ENCODE measurements at regions not wholly inside any gene's neighbourhood (a gene's known extent, or its start where the extent isn't known, plus 50 kb on each side); places are given as distances from the start of the nearest gene placed in this dataset.

DNA sequence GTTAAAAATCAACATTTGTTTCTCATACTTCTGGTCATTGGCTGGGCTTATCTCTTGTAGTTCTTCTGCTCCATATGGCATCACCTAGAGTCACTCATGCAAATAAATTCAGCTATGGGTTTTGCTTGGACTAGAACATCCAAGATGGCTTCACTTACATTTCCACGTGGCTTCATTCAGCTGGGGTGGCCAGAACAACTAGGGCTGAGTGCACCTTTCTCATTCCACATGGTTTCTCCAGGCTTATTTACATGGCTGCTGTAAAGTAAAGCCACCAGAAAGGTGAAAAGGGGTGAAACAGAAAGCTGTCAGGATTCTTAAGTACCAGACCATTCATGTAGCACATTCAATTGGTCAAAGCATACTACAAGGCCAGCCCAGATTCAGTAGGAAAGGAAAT is 151.1 kb upstream of the BMP2 start:
- no peaks in the 10 kb centered on the region for H3K27me3 ChIP-seq
- no peak overlapping the region for H3K27ac ChIP-seq
- no peaks in the 10 kb centered on the region for H3K4me1 ChIP-seq
- no peaks in the 10 kb centered on the region for H3K36me3 ChIP-seq
- H3K9me3 ChIP-seq, result no peaks in the 10 kb centered on the region
- H3K4me3 ChIP-seq, result no peak overlapping the region
- intact Hi-C loops (cut with DNase I), result no loop called here
- ATAC-seq, result no peak
- TF ChIP-seq CTCF (IDR thresholded peaks at IDR 0.05), result no peak
- no peak for DNase-seq

DNA sequence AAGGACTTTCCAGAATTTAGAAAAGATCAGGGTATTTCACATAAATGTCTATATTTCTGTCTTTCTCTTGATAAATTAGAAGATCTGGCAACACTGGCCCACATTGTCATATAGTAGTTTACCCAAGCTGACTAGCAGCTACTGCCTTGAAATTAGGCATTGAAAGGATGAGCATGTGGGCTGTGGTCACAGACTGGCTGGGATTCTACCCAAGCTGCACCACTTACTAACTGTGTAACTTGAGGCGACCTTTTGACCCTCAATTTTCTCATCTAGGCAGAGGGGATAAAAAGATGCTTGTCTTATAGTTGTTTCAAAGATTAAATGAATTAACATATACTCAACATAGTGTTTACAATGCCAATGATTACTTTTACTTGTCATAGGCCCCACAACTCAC is 152.7 kb upstream of the BMP2 start:
- DNase-seq (no peak), ATAC-seq (no peak)
- H3K36me3 ChIP-seq, result no peaks in the 10 kb centered on the region
- TF ChIP-seq CTCF (IDR thresholded peaks at IDR 0.05), result no peak
- H3K27ac ChIP-seq, result no peak overlapping the region
- intact Hi-C loops (cut with DNase I), result no loop called here
- no peaks in the 10 kb centered on the region for H3K9me3 ChIP-seq
- no peaks in the 10 kb centered on the region for H3K4me1 ChIP-seq
- no peak overlapping the region for H3K4me3 ChIP-seq
- no peaks in the 10 kb centered on the region for H3K27me3 ChIP-seq

- Histone ChIP-seq H3K27ac (no peak overlapping the region), H3K9me3 (no peaks in the 10 kb centered on the region), H3K36me3 (no peaks in the 10 kb centered on the region), H3K4me1 (no peaks in the 10 kb centered on the region), H3K27me3 (no peaks in the 10 kb centered on the region), H3K4me3 (no peak overlapping the region)
- ATAC-seq, result no peak
- no peak for DNase-seq
- no peak for TF ChIP-seq CTCF (IDR thresholded peaks at IDR 0.05)
- intact Hi-C loops (cut with DNase I), result no loop called here
Observed at GRCh38 chr20:6613280-6613861, 154.1 kb upstream of the BMP2 start.

GRCh38 chr20:6612606-6612923 is 154.9 kb upstream of the BMP2 start:
- ATAC-seq, result no peak
- H3K36me3 ChIP-seq, result no peaks in the 10 kb centered on the region
- no peak overlapping the region for H3K4me3 ChIP-seq
- intact Hi-C loops (cut with DNase I), result no loop called here
- DNase-seq, result peak in 2 of 4 donors; percentile 41 to 54
- H3K27me3 ChIP-seq, result no peaks in the 10 kb centered on the region
- no peaks in the 10 kb centered on the region for H3K9me3 ChIP-seq
- no peaks in the 10 kb centered on the region for H3K4me1 ChIP-seq
- no peak overlapping the region for H3K27ac ChIP-seq
- TF ChIP-seq CTCF (IDR thresholded peaks at IDR 0.05), result no peak

DNA sequence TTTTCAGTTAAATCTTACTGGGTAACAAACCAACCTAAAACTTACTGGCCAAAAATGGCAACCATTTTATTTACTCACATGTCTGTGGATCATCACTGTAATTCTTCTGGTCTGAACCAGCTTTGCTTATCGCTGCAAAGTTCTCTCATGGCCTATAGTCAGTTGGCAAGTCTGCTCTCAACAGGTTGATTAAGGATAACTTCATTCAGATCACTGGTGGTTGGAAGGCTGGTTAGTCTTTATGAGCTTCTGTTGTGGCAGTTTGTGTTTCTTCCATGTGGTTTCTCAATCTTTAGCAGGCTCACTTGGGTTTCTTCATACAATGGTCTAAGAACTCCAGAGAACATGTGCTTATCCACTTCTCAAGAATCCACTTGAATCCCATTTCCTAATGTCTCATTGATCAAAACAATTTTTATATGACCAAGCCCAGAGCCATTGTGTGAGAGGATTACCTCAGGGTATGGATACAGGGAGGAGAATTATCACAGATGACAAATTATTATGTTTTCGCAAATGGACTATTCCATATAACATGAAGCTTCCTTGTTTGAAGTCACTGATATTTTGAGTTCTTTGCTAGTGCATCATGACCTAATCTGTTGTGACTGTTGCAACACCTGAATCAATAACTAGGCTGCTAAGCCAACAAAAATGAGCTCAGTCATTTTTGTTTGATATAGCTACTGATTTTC is 155.4 kb upstream of the BMP2 start:
- Histone ChIP-seq H3K4me3 (no peak overlapping the region), H3K4me1 (no peaks in the 10 kb centered on the region), H3K27me3 (no peaks in the 10 kb centered on the region), H3K27ac (no peak overlapping the region), H3K36me3 (no peaks in the 10 kb centered on the region), H3K9me3 (no peaks in the 10 kb centered on the region)
- ATAC-seq (no peak), DNase-seq (no peak)
- no peak for TF ChIP-seq CTCF (IDR thresholded peaks at IDR 0.05)
- intact Hi-C loops (cut with DNase I), result no loop called here

Data from left lung (tissue), 4 donors.